ENCODE measurements at regions not wholly inside any gene's neighbourhood (a gene's known extent, or its start where the extent isn't known, plus 50 kb on each side); places are given as distances from the start of the nearest gene placed in this dataset.

DNA sequence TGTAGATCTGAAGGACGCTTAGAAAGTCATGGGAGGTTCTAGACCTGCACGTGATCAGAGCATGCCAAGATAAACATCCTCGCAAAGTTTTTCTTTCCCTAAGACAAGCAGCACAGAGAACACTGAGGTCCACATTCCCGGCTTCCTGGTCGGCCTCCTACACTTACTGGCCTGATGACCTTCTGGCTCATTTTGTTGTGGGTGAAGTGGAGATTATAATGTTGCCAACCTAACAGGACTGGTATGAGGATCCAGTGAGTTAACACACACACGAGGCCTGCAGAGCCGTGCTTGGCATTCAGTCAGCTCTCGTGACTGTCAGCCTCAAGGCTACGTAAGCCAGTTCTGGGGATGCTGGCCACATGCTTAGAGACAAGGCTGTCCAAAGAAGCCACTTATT is 186.0 kb downstream of the TENT4A start:
- no peaks in the 10 kb centered on the region for H3F3A ChIP-seq (ENCODE audit: insufficient read depth, low read length)
- H3K4me1 ChIP-seq (ENCODE audit: insufficient read depth, low read length, severe bottlenecking) = no peaks in the 10 kb centered on the region
- TF ChIP-seq EZH2 (IDR thresholded peaks at IDR 0.05; ENCODE audit: borderline replicate concordance, low read length) = no peak
- TF ChIP-seq, protein P1, sequence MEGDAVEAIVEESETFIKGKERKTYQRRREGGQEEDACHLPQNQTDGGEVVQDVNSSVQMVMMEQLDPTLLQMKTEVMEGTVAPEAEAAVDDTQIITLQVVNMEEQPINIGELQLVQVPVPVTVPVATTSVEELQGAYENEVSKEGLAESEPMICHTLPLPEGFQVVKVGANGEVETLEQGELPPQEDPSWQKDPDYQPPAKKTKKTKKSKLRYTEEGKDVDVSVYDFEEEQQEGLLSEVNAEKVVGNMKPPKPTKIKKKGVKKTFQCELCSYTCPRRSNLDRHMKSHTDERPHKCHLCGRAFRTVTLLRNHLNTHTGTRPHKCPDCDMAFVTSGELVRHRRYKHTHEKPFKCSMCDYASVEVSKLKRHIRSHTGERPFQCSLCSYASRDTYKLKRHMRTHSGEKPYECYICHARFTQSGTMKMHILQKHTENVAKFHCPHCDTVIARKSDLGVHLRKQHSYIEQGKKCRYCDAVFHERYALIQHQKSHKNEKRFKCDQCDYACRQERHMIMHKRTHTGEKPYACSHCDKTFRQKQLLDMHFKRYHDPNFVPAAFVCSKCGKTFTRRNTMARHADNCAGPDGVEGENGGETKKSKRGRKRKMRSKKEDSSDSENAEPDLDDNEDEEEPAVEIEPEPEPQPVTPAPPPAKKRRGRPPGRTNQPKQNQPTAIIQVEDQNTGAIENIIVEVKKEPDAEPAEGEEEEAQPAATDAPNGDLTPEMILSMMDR (IDR thresholded peaks at IDR 0.05; ENCODE audit: low read length) = no peak
- H3K79me2 ChIP-seq (ENCODE audit: insufficient read depth, low read length) = no peaks in the 10 kb centered on the region
- no peaks in the 10 kb centered on the region for H4K20me1 ChIP-seq (ENCODE audit: insufficient read depth, low read length)
- H2AFZ ChIP-seq (ENCODE audit: low read length) = no peak overlapping the region
- no peaks in the 10 kb centered on the region for H3K27me3 ChIP-seq (ENCODE audit: insufficient read depth, low read length)
- H3K27ac ChIP-seq (ENCODE audit: low read depth, low read length, poor library complexity, severe bottlenecking) = no peak overlapping the region
- no peaks in the 10 kb centered on the region for H3K36me3 ChIP-seq (ENCODE audit: insufficient read depth, low read length)
- H3K4me3 ChIP-seq (ENCODE audit: low read depth, low read length, poor library complexity, severe bottlenecking) = no peak overlapping the region
- H3K9me3 ChIP-seq (ENCODE audit: low read length) = no peaks in the 10 kb centered on the region
- H3K9me2 ChIP-seq (ENCODE audit: low read depth, low read length) = no peaks in the 10 kb centered on the region
- no peak overlapping the region for H3K9ac ChIP-seq (ENCODE audit: low read length)
- H3K4me2 ChIP-seq (ENCODE audit: low read length) = no peak overlapping the region

DNA sequence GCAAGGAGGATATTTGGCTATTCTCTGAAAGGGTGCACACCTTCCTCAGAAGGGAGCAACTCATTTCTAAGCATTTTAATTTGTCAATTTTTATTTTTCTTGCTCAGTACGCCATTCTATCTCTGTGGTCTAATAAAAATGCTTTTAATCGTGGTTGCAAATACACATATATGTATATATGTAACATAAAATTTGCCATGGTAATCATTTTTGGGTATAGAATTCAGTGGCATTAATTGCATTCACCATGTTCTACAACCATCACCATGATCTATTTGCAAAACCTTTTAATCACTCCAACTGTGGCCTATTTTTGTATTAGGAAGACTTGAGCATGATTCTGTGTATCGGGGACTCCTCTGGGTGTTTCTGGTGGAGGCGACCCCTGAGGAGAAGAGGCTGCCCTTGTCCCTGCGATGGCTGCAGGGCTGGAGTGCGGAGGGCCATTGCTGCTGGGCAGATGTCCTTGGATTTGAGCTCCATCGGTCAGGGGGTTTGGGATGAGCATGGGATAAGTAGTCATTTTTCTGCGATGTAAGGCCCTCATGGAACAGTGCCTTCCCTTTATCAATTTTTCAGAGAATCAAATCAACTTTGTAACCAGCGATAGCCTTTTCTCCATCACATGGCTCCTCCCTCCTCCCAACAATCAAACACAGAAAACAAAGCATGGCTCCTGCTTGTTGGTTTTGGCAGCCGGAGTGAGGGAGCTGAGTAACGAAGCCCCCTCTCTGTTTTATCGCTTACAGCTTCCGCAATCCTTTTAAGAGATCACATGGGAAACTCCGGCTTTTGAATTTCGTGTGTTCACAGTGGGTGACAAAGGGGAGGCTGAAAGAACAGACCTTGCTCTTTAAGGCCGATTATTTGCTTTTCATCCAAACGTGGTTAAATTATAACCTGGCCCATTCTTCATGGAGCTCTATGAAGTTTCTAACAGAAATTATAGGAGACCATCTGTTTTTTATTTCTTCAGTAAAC is 187.3 kb downstream of the TENT4A start:
- Histone ChIP-seq H3K36me3 (ENCODE audit: insufficient read depth, low read length) (no peaks in the 10 kb centered on the region), H3K4me2 (ENCODE audit: low read length) (no peak overlapping the region), H3F3A (ENCODE audit: insufficient read depth, low read length) (no peaks in the 10 kb centered on the region), H3K4me3 (ENCODE audit: low read depth, low read length, poor library complexity, severe bottlenecking) (no peak overlapping the region), H2AFZ (ENCODE audit: low read length) (no peak overlapping the region), H3K9ac (ENCODE audit: low read length) (no peak overlapping the region), H3K9me3 (ENCODE audit: low read length) (no peaks in the 10 kb centered on the region), H3K79me2 (ENCODE audit: insufficient read depth, low read length) (no peaks in the 10 kb centered on the region), H3K27ac (ENCODE audit: low read depth, low read length, poor library complexity, severe bottlenecking) (no peak overlapping the region), H3K27me3 (ENCODE audit: insufficient read depth, low read length) (no peaks in the 10 kb centered on the region), H4K20me1 (ENCODE audit: insufficient read depth, low read length) (no peaks in the 10 kb centered on the region), H3K4me1 (ENCODE audit: insufficient read depth, low read length, severe bottlenecking) (no peaks in the 10 kb centered on the region), H3K9me2 (ENCODE audit: low read depth, low read length) (no peaks in the 10 kb centered on the region)
- TF ChIP-seq EZH2 (IDR thresholded peaks at IDR 0.05; ENCODE audit: borderline replicate concordance, low read length) = no peak
- TF ChIP-seq, protein P1 (IDR thresholded peaks at IDR 0.05; ENCODE audit: low read length) = no peak

DNA sequence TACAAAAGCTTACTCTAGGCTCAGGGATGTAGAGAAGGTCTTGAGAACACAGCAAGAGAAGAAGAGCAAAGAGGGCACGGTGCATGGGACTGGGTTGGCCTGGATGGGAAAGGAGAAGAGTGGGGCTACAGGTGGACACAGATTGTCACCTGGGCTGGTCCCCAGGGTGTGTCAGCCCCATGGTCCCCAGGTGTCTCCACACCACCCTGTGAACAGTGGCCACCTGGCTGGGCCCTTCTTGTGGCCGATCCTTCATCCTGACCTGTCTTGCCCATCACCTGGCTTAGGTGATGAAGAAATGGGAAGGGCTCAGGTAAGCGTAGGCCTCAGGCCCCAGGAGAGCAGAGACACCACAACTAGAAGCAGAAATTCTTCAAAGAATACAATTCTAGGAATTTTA is 188.9 kb downstream of the TENT4A start:
- Histone ChIP-seq H3K27ac (ENCODE audit: low read depth, low read length, poor library complexity, severe bottlenecking) (no peak overlapping the region), H3K4me2 (ENCODE audit: low read length) (no peak overlapping the region), H3K9me3 (ENCODE audit: low read length) (no peaks in the 10 kb centered on the region), H3K9ac (ENCODE audit: low read length) (no peak overlapping the region), H3K9me2 (ENCODE audit: low read depth, low read length) (no peaks in the 10 kb centered on the region), H3F3A (ENCODE audit: insufficient read depth, low read length) (no peaks in the 10 kb centered on the region), H3K4me1 (ENCODE audit: insufficient read depth, low read length, severe bottlenecking) (no peaks in the 10 kb centered on the region), H3K79me2 (ENCODE audit: insufficient read depth, low read length) (no peaks in the 10 kb centered on the region), H3K36me3 (ENCODE audit: insufficient read depth, low read length) (no peaks in the 10 kb centered on the region), H3K4me3 (ENCODE audit: low read depth, low read length, poor library complexity, severe bottlenecking) (no peak overlapping the region), H4K20me1 (ENCODE audit: insufficient read depth, low read length) (no peaks in the 10 kb centered on the region), H2AFZ (ENCODE audit: low read length) (no peak overlapping the region), H3K27me3 (ENCODE audit: insufficient read depth, low read length) (no peaks in the 10 kb centered on the region)
- TF ChIP-seq, protein P1 (IDR thresholded peaks at IDR 0.05; ENCODE audit: low read length) = no peak
- TF ChIP-seq EZH2 (IDR thresholded peaks at IDR 0.05; ENCODE audit: borderline replicate concordance, low read length) = no peak
